A172 (cell line): ENCODE measurements at regions not wholly inside any gene's neighbourhood (a gene's known extent, or its start where the extent isn't known, plus 50 kb on each side); places are given as distances from the start of the nearest gene placed in this dataset.
"Not testable (repeated sequence)": the region's sequence is repeated elsewhere in the genome, so short reads cannot be mapped to it uniquely, and the experiment has no call there.

Experiments used
- DNase-seq: peaks from one replicate; pipeline ENCODE4 v3.0.0-alpha.2; 2015; ENCODE audit warnings: low spot score

- DNase-seq, result no peak
These were observed 187.8 kb downstream of the ZNF516 start for GRCh38 chr18:76307293-76307690.

DNA sequence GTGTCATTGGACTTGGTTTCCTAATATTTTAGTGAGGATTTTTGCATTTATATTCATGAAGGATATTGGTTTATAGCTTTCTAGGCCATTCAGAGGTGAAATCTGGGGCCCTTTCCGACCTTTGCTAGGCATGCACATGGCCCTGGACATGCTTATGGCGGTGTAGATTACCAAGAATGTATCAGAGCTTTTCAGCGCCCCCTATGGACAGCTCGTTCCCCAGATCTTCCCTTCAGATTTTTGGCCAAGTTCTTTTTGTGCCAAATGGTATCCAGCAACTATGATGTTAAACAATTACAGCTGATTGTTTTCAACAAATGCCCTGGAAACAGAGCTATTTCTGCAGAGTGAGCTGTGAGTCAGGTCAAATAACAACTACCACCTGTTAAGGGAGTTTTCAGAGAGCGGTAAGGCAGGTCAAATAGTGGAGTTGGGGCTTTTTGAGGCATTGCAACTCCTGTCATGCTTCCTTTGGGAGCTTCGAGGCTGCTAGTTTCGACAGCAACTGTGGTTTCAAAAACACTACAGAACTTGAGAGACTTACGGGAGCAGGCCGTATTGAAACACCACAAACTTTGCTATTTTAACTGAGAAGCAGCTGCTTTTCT, 188.3 kb downstream of the ZNF516 start:
- no peak for DNase-seq

GRCh38 chr18:76285866-76286265, 209.2 kb downstream of the ZNF516 start:
- no peak for DNase-seq

DNA sequence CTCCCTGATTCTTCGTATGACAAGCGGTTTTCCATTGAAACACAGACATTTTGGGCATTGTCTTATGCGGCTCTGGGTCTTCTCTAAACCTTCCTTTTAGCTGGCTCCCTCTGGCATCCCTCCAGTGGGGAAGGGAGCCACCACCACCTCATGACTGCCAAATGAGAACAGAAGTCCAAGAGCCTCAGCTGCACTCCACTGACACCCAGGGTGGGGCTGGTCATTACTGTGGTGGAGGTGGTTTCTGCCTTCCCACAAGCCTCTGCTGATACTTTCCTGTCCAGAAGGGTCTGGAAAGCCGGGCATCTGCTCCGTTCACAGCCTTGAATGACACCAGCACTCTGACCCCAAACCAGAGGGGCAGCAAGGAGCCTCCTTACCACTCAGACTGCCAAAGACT, 213.5 kb downstream of the ZNF516 start:
- no peak for DNase-seq

DNA sequence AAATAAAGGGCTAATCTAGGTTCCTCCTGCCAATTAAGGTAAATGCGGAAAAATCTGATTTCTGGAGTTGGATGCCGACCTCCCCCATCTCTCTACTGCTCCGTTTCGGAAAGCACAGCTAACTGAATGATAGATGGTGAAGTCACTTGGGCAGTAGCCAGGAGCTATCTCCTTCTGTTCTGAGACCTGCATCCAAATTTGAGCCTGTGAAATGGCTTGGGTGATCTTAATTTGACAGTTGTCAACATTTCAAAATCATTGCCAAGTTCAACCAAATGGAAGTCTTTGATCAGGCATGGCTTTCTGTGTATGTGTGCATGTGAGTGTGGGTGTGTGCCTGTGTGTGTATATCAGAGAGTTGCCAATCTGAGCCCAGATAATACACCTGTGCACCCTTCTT, 217.2 kb downstream of the ZNF516 start:
- no peak for DNase-seq

GRCh38 chr18:76275727-76276313, 219.2 kb downstream of the ZNF516 start:
- no peak for DNase-seq

GRCh38 chr18:76274468-76275289, 220.4 kb downstream of the ZNF516 start:
- no peak for DNase-seq

DNA sequence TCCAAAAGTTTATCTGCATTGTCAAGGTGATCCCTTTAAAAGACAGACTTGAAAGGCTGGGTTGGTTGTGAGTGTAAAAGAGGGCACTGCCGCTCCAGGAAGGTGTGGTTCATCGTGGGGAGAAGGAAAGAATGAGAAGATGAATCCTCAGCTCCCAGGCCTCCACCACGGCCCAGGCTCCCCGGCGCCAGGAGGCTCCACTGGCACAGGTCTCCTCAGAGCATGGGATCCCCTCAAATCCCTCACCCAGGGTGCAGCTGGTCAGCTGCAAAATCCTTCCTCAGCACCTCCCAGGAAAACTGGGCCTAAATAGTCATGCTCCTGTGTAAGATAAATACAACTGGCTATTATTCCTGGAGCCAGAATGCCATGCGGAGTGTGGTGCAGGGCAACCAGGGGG, 221.1 kb downstream of the ZNF516 start:
- DNase-seq, result no peak

- no peak for DNase-seq
These were observed 222.0 kb downstream of the ZNF516 start for GRCh38 chr18:76273036-76273545.

GRCh38 chr18:76267423-76267822, 227.6 kb downstream of the ZNF516 start:
- DNase-seq, result not testable (repeated sequence)

- DNase-seq, result no peak
These were observed 228.6 kb downstream of the ZNF516 start for GRCh38 chr18:76266236-76266991.

- DNase-seq, result no peak
These were observed 229.4 kb downstream of the ZNF516 start for GRCh38 chr18:76265497-76266235.

DNA sequence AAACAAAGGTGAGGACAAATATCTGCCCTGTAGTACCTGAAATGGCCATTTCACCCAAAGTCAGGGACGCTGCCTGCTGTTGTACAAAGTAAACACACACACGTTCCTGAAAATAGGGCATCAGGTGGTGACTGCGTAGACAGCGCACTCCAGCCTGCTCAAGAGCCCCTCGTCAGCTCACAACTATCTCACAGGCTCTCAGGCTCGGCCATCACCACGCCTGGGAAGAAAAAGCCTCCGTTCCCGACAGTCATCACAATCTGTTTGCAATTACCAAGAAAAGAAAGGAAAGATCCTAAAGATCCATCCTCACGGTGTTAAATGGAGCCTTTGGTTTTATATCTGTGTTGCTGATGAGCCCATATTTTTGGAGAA, 230.2 kb downstream of the ZNF516 start:
- DNase-seq, result no peak

- no peak for DNase-seq
These were observed 230.7 kb downstream of the ZNF516 start for GRCh38 chr18:76264198-76264875.

DNA sequence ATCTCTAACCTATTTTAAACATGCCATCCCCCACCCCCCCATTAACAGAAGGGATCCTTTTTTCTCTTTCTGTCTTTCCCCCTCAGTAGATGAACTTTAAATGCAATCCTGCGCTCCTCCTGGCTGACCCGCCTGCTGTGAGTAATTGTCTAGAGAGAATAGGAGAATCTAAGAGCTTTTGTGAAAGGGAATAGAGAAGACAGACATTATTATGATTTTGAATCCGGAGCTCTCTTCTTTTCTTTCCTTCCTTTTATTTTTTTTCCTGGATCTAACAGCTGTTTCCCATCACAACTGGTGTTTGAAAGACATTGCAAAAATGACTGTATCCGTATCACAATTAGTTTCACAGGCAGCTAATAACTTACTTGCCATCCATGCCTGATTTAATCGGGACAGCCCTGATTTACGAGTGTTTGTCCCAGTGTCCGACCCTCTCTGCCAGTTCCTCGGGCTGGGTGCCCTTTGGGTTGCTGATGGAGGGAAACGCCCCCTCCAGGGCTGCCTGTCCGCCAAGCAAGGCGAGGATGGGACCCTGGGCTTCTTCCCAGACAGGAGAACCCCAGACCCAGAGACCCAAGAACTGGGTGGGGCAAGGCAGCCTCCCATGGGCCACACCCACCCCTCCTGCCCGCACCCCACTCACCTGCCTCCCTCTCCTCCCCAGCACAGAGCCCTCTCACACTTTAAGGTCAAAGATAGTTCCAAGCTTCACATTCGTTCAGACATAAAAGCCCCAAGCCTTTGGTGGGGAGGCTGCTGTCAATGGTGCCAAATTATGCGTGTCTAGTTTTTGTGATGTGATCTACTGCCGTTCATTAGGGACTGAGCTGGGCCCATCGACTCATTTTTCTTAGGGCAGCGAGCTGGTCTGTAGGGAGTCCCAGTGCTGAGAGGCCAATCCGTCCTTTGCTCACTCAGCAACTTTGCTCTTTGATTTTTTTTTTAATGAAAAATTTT, 231.7 kb downstream of the ZNF516 start:
- DNase-seq, result no peak

GRCh38 chr18:76260941-76261472, 234.0 kb downstream of the ZNF516 start:
- no peak for DNase-seq

- no peak for DNase-seq
These were observed 235.3 kb downstream of the ZNF516 start for GRCh38 chr18:76259711-76260110.

- DNase-seq, result no peak
These were observed 235.9 kb downstream of the ZNF516 start for GRCh38 chr18:76259096-76259495.

- no peak for DNase-seq
These were observed 236.8 kb downstream of the ZNF516 start for GRCh38 chr18:76258209-76258608.
